GM19438 (cell line): ENCODE measurements at regions not wholly inside any gene's neighbourhood (a gene's known extent, or its start where the extent isn't known, plus 50 kb on each side); places are given as distances from the start of the nearest gene placed in this dataset.

ENCODE experiments used
- ATAC-seq: cut with Tn5 transposase; IDR thresholded peaks from one replicate; pipeline ENCODE4 v1.9.1; 2021; ENCODE audit warnings: low read depth; ENCODE audit not compliant: unreplicated experiment

DNA sequence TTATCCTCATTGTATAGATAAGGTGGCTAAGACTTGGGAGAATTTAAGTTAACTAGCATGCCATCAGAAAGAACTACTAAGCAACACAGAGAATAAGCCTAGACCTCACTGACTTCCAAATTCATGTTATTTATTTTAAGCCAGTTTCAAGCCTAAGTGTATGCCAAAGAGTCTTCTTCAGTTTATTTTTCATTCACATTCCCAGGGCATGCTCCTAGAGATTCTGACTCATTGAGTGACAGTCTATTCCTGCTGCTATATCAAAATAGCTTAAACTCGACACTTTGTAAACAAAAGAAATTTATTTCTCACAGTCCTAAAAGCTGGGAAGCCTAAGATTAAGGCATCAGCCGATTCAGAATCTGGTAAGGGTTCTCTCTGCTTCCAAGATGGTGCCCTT, 467.1 kb downstream of the MBD2 start:
- ATAC-seq, result no peak

DNA sequence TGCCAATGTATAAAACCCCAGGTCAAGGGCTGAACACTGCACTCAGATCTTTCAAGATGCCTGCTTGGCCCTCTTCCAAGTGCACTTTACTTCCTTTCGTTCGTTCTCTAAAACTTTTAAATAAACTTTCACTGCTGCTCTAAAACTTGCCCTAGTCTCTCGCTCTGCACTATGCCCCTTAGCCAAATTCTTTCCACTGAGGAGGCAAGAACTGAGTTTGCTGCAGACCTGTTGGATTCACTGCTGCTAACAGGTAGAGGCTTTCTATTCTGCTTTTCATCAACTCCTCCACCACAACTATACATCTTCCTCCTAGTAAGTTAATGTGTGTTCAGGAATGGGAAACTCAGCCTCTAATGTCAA, 467.9 kb downstream of the MBD2 start:
- no peak for ATAC-seq

DNA sequence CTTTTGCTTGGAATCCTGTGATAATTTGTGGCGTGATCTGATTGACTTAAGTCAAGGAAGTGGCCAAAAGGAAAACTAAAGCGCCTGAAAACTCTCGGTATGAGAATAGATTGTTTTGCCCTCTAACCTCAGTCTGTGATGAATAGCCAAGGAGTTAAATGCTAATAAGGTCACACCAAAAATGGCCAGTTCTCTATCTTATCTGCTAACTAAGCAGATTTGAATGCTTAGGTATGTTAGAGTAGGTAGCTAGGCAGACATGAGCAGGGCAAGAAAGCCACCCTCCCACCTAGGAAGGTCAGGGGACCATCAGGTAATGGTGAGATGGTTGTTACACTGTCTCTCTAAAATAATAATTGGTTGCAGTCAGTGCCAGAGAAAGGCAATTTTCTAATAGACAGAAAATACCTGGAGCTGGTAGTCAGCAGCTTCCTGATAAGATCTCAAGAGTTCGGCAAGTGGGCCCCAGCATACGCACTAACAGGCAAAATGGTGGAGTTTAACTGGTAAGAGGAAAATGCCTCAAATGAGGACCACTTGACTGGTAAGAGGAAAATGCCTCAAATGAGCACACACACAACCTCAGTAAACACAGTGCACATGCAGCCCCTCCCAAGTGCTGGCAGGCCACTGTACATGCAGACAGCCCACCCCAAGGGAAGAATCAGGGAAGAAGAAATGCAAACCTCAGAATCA, 468.4 kb downstream of the MBD2 start:
- no peak for ATAC-seq

DNA sequence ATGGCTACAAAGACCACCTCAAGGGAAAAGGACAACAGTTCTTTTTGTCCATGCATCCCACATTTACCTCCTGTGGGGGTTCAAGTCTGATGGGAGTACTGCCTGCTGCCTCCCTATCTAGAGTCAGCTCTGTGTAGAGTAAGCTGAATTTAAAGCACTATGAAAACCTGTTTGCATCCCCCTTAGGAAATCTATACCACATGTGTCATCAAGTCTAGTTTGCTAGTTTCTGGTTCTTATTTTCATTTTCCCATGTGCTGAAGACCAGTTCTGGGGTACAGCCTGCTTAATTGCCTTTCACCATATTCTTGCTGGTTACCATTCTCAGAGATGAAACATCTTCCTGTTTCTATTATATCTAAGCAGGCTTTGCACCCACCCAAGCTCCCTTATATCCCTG, 470.3 kb downstream of the MBD2 start:
- no peak for ATAC-seq

DNA sequence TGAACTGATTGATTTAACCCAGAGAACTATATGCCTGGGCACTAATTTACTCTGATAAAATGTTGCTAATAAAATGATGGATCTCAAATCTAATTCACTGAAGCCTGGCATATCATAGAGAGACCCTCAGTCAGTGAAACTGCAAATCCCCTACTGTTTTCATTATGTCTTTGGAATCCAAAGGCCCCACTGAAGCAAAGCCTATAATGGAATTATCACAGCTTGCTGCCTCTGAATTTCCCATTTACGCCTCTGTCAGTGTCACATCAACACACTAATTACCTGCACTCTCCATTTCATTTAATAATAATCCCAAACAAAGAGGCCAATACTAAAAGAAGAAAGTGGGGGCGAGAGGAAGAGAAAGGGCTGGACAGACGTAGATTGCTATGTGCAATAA, 470.9 kb downstream of the MBD2 start:
- no peak for ATAC-seq

DNA sequence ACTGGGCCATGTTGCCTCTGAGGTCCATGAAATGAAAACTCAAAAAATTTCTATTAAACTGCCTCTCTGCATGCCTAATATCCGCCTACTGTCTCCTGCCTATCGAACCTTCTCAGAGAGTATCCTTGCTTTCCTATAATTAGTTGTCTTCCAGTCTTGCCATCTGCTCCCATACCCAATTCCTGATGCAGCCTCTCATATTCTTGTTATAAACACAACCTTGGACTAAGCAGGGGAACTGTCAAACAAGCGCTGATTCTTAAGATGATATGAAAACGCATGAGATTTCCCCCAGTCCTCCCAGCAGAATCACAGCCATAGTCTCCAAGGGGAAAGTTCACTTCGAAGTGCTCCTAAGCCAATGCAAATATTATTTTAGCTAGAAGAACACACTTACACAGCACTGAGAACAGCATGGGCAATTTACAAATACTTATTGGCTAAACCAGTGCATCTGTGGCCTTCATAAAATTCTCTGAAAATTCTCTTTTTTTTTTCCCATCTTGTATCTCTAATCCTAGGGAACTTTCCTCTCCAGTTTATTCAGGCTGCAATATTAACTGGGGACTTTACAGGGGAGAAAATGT, 471.6 kb downstream of the MBD2 start:
- no peak for ATAC-seq

DNA sequence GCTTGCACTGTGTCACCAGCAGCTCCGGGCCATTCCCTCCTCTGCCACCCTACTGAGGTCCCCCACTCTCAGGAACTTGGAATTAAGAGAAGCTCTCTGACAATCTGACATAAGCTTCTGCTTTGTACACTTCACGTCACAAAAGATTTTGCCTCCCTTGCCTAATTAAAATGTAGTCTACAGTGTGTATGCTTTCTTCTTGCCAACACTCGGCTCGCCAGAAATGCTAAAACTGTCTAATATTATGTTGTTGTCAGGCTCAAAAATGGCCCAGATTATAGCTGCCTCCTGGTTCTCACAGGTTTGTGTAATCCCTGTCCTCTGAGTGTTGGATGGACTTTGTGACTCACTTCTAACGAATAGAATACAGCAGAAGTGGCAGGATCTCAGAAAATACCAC, 474.7 kb downstream of the MBD2 start:
- no peak for ATAC-seq

DNA sequence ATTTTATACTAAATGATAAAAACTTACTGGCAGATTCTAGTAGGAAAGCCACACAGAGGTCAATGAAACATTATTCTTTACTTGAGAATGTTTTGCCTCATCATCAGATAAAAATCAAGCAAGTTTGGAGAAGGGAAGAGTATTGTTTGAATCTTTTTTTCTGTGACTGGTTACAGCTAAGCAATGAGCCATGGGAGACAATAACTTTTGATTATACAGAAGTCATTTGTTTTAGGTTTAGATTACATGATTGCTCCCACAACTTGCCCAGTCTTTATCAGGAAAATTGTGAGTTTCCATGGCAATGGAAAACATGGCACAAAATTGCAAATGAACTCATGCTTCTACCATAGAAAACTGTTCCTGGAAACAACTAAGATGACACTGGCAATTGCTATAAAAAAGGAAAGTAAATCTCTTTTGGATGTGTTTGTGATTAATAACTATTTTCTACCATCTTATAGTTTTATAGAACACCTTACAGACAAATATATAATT, 476.8 kb downstream of the MBD2 start:
- ATAC-seq, result no peak

DNA sequence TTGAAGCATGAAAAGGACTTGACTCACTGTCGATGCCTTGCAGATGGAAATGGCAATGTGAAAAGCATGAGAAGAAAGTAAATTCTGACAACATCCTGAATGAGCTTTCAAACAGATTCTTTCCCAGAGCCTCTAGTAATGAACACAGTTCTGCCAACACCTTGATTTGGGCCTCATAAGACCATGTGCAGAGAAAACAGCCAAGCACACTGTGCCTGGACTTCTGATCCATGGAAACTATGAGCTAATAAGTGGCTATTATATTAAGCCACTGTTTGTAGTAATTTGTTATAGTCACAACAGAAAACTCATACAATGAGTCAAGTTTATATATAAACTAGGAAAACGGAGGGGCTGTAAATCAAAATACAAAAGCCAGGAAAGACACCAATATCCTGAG, 477.3 kb downstream of the MBD2 start:
- no peak for ATAC-seq

DNA sequence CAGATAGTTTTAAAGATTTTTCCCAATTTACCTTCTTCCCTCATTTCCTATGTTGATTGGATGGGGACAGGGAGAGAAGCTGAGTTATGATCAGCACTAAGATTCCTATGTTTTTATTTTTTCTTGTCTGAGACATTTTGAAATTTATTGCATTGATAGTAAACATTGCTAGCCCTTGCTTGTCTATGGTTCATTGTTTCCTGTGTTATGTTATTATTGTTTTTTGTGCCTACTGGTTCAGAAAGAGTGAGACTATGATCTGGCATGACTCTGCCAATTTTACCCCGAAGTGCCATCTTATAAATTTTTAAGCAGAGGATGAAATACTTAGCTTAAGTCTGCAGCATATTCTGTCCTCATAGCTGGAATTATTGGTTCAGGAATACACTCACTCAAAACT, 478.5 kb downstream of the MBD2 start:
- ATAC-seq, result no peak

DNA sequence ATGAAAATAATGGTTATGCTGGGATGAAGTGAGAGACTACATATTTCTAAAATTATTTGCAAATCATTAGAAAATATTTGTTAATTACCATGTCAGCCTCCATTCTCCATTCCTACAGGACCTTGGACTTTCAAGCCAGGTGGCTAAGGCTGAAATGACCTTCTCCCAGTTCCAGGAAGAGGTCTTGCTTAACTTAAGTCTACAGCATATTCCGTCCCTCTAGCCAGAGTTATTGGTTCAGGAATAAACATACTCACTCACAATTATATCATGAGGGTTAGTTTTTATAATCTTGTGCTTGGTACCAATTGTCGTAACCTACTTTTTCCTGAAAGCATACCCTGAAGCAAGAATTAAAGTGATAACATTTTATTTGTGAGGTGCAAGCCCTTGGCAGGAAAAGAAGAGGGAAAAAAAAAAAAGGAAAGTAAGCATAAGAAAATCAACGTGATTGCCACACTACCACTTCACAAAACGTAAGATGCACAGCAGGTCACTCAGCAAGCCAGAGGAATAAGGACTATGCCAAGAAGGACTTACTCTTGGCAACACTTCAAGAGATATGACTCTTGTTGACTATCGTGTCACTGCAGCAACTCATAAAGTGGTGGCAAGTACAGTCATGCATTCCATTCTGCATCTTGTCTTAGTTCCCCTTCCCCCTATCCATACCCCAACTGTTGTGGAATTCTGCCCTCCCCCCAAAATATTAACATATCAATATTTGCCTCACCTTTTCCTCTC, 479.1 kb downstream of the MBD2 start:
- ATAC-seq, result no peak

DNA sequence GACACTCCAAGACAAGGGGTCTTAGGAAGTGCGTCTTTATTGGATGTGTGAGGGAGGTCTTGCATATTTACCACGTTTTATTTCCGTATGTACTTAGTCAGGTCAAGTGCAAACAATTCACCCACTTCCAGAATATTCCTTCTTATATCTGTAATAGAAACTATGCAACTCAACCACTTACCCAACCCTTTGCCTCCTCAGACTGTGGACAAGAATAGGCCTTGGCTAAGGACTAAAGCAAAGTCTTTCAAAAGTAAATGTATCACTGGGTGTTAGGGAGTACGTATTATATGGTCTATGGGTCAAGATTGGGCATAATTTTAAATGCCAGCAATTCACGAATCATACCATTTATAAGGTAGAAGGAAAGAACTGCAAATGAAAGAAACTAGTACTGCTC, 484.8 kb downstream of the MBD2 start:
- no peak for ATAC-seq

DNA sequence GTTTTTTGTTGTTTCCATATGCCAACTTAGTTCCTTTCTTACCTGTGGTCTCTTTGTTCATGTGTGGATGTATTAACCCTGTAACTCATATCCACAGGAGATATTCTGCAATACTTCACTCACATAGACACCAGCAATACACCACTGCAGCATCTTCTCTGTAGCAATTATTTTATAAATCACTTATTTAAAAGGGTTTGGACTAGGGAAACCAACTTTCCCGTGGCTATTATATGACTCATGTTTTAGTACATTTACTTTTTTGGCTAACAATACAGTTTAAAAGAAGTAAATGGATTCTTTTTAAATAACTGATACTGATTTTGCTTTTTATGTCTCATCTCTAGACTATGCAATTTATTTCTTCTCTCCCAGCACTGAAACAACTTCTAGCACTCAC, 488.9 kb downstream of the MBD2 start:
- no peak for ATAC-seq

DNA sequence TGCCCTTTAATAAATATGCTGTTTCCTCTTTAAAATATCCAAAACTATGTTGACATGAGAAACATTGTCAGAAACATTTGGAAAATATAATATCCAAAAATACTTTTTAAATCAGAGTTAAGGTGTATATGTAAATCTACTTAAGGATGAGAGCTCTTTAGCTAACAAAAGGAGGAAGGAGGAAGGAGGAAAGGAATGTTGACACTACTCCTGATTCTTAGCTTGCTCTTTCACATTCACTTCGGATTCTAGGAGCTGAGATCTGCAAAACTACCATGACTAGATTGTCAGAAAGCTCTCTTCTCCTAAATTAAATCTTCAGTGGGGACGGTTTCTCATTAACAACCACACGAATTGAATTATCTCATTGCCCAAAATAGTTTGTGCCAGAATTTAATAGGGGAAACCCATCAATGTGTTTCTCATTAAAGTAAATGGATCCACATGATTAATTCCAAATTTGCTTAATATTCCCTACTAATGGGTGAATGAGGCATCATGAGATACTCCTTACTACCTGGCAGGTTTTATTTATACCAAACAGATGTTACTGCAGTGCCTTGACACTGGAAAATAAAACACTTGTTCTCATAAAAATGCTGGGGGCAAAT, 509.1 kb downstream of the MBD2 start:
- no peak for ATAC-seq

DNA sequence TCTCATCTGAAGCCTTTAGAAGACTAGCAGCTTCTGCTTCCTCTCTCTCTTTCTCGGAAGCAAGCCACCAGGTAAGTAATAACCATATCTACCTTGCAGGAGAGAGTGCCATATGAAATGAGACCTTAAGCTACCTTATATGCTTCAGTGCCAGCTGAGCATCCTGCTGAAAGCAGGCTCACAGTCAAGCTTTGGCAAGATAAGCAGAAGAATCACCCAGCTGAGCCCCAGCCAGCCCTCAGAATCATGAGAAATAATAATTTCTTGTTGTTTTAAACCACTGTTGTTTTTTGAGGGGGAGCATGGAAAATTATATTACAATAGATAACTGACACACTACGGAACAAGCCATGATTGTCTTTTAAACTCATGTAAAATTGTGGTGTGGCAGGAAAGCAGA, 514.4 kb downstream of the MBD2 start:
- no peak for ATAC-seq

DNA sequence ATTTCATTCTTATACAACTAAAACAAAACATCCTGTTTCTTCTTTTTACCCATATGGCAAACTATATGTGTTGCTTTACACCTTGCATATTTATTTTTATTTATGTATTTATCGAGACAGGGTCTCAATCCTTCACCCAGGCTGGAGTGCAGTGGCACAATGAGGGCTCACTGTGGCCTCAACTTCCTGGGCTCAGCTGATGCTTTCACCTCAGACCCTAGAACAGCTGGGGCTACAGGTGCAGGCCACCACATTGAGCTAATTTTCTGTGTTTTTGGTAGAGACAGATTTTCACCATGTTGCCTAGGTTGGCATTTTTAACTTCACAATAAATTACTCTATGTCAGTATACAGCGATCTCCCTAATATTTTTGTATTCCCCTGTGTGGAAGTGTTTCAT, 522.0 kb downstream of the MBD2 start:
- ATAC-seq, result no peak

DNA sequence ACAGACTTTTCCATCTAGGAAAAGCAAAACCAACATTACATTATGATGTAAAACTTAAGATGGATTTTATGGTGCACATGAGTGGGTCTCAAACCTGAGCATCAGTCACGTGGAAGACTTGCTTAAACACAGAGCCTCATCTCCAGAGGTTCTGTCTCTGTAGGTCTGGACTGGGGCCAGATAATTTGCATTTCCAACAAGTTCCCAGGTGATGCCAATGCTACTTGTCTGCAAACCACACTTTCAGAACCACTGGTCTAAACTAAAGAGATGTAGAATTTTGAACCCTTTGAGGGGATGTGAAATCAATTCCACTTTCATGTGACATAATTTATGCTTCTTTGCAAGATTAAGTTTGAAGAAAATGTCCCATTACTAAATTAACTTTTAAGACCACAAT, 522.8 kb downstream of the MBD2 start:
- no peak for ATAC-seq

DNA sequence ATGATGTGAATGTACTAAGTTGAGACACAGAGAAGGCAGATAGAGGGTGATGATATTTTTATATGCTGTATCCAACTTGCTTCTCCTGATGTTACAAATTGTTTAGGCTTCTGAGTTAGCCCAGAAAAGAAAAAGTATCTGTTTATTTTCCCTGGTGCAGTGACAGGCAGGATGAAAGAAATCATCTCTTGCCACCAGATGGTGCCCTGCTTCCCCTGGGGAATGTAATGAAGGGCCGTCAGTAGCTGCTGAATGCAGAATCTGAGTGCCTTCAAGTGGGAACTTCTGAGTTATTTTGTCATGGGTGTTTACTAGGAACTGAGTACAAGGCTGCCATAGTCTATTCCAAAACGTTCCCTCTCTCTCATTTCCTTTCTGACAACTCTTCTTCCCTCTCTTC, 525.6 kb downstream of the MBD2 start:
- no peak for ATAC-seq

DNA sequence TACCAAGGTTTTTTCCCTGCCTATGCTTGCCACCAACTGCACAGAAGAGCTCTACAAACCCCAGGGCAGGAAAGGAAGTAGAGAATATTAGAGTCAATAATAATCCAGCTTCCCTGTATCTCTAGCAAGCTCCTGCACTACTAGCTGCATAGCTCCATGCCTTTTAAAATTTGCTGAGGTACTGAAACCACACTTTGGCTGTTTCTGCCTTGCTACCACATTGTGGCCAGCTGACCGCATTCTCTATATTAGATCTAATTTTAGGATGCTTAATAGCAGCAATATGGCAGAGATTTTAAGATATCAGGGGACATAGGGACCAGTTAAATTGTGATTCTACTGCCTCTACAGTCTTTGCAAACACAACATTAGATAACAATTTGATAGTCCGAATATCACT, 534.6 kb downstream of the MBD2 start:
- ATAC-seq, result no peak

DNA sequence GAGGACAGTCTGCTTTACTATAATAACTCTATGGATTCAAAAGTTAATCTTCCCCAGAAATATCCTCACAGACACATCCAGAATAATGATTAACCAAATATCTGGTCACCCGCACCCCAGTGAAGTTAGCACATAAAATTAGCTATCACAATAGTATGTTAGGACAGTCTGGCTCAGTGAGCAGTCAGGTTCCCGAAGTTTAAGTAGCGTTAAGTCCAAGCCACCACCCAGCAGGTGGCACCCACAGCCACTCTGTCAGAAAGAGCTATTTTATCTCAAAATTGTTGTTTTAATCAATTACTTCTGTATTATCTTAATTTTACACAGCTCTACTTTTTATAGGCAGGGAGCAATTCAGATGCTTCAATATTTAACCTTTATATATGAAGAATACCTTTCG, 537.5 kb downstream of the MBD2 start:
- no peak for ATAC-seq

DNA sequence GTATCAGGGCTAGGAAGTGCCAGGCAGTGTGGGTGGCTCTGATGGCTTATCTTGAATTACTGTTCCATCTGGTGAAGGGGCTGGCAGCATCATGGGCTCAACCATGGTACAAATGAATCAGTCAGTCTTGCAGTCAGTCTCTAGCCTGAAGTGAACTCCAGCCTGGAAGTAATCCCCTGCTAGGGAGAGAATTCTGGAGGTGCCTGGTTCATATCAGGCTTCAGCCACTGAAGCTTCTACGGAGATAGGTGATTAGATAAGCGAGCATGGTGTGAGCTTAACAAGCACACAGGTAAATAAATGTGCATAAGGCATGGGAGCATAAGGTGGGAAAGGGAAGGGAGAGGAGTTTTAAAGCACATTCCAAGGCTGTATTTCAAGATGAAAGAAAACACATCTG, 541.7 kb downstream of the MBD2 start:
- ATAC-seq, result no peak

DNA sequence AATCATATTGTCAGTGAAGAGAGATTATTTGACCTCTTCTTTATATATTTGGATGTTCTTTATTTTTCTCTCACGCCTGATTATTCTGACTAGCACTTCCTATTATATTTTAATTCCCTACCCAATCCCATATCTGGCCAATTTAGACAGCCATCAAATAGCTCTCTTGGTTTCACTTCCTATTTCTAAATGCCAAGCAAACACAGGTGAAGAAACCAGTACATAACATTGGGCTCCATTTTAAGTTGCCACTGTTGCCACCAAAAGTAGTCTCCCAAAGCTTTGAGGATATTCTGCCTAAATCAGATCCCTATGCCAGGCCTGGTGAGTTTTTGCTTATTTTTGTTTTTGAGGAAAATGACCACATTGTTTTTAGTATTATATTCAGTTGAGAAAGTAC, 547.0 kb downstream of the MBD2 start:
- no peak for ATAC-seq
